PC-9 (cell line): ENCODE measurements at regions not wholly inside any gene's neighbourhood (a gene's known extent, or its start where the extent isn't known, plus 50 kb on each side); places are given as distances from the start of the nearest gene placed in this dataset.

Source experiments
- BruUV-seq: library from RNA; stranded (reverse); fragments of 400-500 nt; replicated peaks from 2 replicates; lab custom pipeline; 2021; lab: Mats Ljungman, UMichigan
- CTCF ChIA-PET: fragments of 300-600 bp; sonication (Branson Sonifier 250); formaldehyde crosslinking; loops from one replicate; lab custom pipeline; 2022; ENCODE audit warnings: antibody characterized with exemption; lab: Charles Lee
- POLR2A ChIA-PET: fragments of 300-600 bp; sonication (Branson Sonifier 250); formaldehyde crosslinking; loops from one replicate; lab custom pipeline; 2022; ENCODE audit warnings: antibody characterized with exemption; ENCODE audit not compliant: unreplicated experiment; lab: Charles Lee
- DNase-seq, 2 experiments: peaks; one replicate each; pipeline versions ENCODE4 v3.0.0 to v3.0.0-alpha.2; 2015 to 2022; ENCODE audit warnings: mixed read lengths in 1 of 2
- H2AFZ ChIP-seq: fragments of 200-600 bp; sonication (generic); 2 replicates; pipeline ENCODE4 v1.8.1; 2017; ENCODE audit warnings: antibody characterized with exemption
- H3F3A ChIP-seq: fragments of 200-600 bp; sonication (generic); 2 replicates; pipeline ENCODE4 v1.8.1; 2017; ENCODE audit warnings: antibody characterized with exemption, mild to moderate bottlenecking, low read depth; ENCODE audit not compliant: insufficient read depth
- H3K27ac ChIP-seq: fragments of 200-600 bp; sonication (generic); 2 replicates; pipeline ENCODE4 v1.6.1; 2016; ENCODE audit warnings: mixed run types
- H3K27me3 ChIP-seq: fragments of 200-600 bp; sonication (generic); 2 replicates; pipeline ENCODE4 v1.6.1; 2016; ENCODE audit warnings: low read depth, mixed run types; ENCODE audit not compliant: insufficient read depth
- H3K36me3 ChIP-seq: fragments of 200-600 bp; sonication (generic); 2 replicates; pipeline ENCODE4 v1.6.1; 2016; ENCODE audit warnings: low read depth, mixed run types
- H3K4me1 ChIP-seq: fragments of 200-600 bp; sonication (generic); replicated peaks from 2 replicates; pipeline ENCODE4 v1.6.1; 2016; ENCODE audit warnings: mixed run types; ENCODE audit not compliant: insufficient read depth
- H3K4me2 ChIP-seq: fragments of 200-600 bp; sonication (generic); 2 replicates; pipeline ENCODE4 v1.6.1; 2017; ENCODE audit warnings: mixed run types
- H3K4me3 ChIP-seq: fragments of 200-600 bp; sonication (generic); 2 replicates; pipeline ENCODE4 v1.6.1; 2016; ENCODE audit warnings: mixed run types
- H3K79me2 ChIP-seq: fragments of 200-600 bp; sonication (generic); 2 replicates; pipeline ENCODE4 v1.6.1; 2017; ENCODE audit warnings: low read depth, mixed run types
- H3K9me2 ChIP-seq: fragments of 200-600 bp; sonication (generic); 2 replicates; pipeline ENCODE4 v1.8.1; 2017; ENCODE audit warnings: mild to moderate bottlenecking; ENCODE audit not compliant: insufficient read depth
- H3K9me3 ChIP-seq: fragments of 200-600 bp; sonication (generic); 2 replicates; pipeline ENCODE4 v1.8.1; 2016; ENCODE audit warnings: low read depth; ENCODE audit not compliant: insufficient read depth
- H4K20me1 ChIP-seq: fragments of 200-600 bp; sonication (generic); 2 replicates; pipeline ENCODE4 v1.8.1; 2017; ENCODE audit not compliant: insufficient read depth
- CTCF ChIP-seq: fragments of 200-600 bp; sonication (generic); conservative IDR thresholded peaks from 2 replicates; pipeline ENCODE4 v1.6.1; 2017; ENCODE audit warnings: mixed run types, antibody characterized with exemption, mild to moderate bottlenecking, moderate library complexity
- EZH2 ChIP-seq: fragments of 200-600 bp; sonication (generic); IDR thresholded peaks from 2 replicates; pipeline ENCODE4 v1.8.0; 2017; ENCODE audit warnings: antibody characterized with exemption, low read depth
- intact Hi-C: fragments of 100-400 bp; cut with micrococcal nuclease; formaldehyde crosslinking; loops from one replicate; pipeline ENCODE4 v1.10.0; 2022; ENCODE audit not compliant: unreplicated experiment

- intact Hi-C loops: loop anchor here (10.0 kb wide), 1 partner anchor 210 kb away; no protein-coding TSS in a partner anchor
- Histone ChIP-seq H3K4me2 (no peak overlapping the region), H3K4me3 (no peak overlapping the region), H3F3A (no peaks in the 10 kb centered on the region), H4K20me1 (no peaks in the 10 kb centered on the region), H3K4me1 (no peaks in the 10 kb centered on the region), H3K9me2 (no peaks in the 10 kb centered on the region), H3K9me3 (no peaks in the 10 kb centered on the region), H3K36me3 (no peaks in the 10 kb centered on the region), H3K27me3 (no peaks in the 10 kb centered on the region), H3K27ac (no peak overlapping the region), H3K79me2 (no peaks in the 10 kb centered on the region), H2AFZ (no peak overlapping the region)
- TF ChIP-seq EZH2 (no peak), CTCF (no peak)
- CTCF ChIA-PET: no interaction called here
- peak in 1 of 2 experiments; percentile 37 for DNase-seq
- POLR2A ChIA-PET: no interaction called here
- BruUV-seq: no TSS peak
Observed at GRCh38 chr18:28584731-28585130, 407.8 kb upstream of the CDH2 start.

GRCh38 chr18:28582724-28583123 lies 405.8 kb upstream of the CDH2 start:
- H3K27ac ChIP-seq: no peak overlapping the region
- BruUV-seq: no TSS peak
- H3K9me2 ChIP-seq: no peaks in the 10 kb centered on the region
- no peaks in the 10 kb centered on the region for H3K36me3 ChIP-seq
- H3K9me3 ChIP-seq: no peaks in the 10 kb centered on the region
- H3F3A ChIP-seq: no peaks in the 10 kb centered on the region
- no peak overlapping the region for H2AFZ ChIP-seq
- DNase-seq: no peak
- ChIA-PET CTCF (no interaction called here), POLR2A (no interaction called here)
- H3K4me1 ChIP-seq: no peaks in the 10 kb centered on the region
- H3K4me3 ChIP-seq: no peak overlapping the region
- H3K4me2 ChIP-seq: no peak overlapping the region
- intact Hi-C loops: loop anchor here (10.0 kb wide), 1 partner anchor 212 kb away; no protein-coding TSS in a partner anchor
- no peaks in the 10 kb centered on the region for H4K20me1 ChIP-seq
- TF ChIP-seq EZH2: no peak
- no peak for TF ChIP-seq CTCF
- no peaks in the 10 kb centered on the region for H3K27me3 ChIP-seq
- H3K79me2 ChIP-seq: no peaks in the 10 kb centered on the region

GRCh38 chr18:28581521-28582071 lies 404.7 kb upstream of the CDH2 start:
- no peaks in the 10 kb centered on the region for H3F3A ChIP-seq
- no peaks in the 10 kb centered on the region for H3K9me2 ChIP-seq
- H3K4me1 ChIP-seq: no peaks in the 10 kb centered on the region
- ChIA-PET POLR2A (no interaction called here), CTCF (no interaction called here)
- H4K20me1 ChIP-seq: no peaks in the 10 kb centered on the region
- no peak overlapping the region for H3K4me3 ChIP-seq
- H3K27ac ChIP-seq: no peak overlapping the region
- H3K36me3 ChIP-seq: no peaks in the 10 kb centered on the region
- no peak overlapping the region for H3K4me2 ChIP-seq
- DNase-seq: no peak
- no peak overlapping the region for H2AFZ ChIP-seq
- H3K27me3 ChIP-seq: no peaks in the 10 kb centered on the region
- BruUV-seq: no TSS peak
- H3K79me2 ChIP-seq: no peaks in the 10 kb centered on the region
- intact Hi-C loops: loop anchor here (10.0 kb wide), 1 partner anchor 213 kb away; no protein-coding TSS in a partner anchor
- H3K9me3 ChIP-seq: no peaks in the 10 kb centered on the region
- no peak for TF ChIP-seq CTCF
